OCI-LY3 (cell line): ENCODE measurements at regions not wholly inside any gene's neighbourhood (a gene's known extent, or its start where the extent isn't known, plus 50 kb on each side); places are given as distances from the start of the nearest gene placed in this dataset.

Experiments
- CTCF ChIP-seq: fragments of 200-600, 300-600 bp; sonication (generic); IDR thresholded peaks from 2 replicates; pipeline ENCODE4 v1.5.1; 2014; ENCODE audit warnings: antibody characterized with exemption, low read length, low read depth
- EZH2phosphoT487 ChIP-seq: fragments of 200-600 bp; shearing (Covaris generic); IDR thresholded peaks from 2 replicates; pipeline ENCODE4 v1.6.1; 2018; ENCODE audit warnings: antibody characterized with exemption, mixed run types, low read depth

GRCh38 chr7:19284136-19284535, 138.9 kb upstream of the FERD3L start:
- TF ChIP-seq CTCF (no peak), EZH2phosphoT487 (no peak)
